ENCODE measurements at regions not wholly inside any gene's neighbourhood (a gene's known extent, or its start where the extent isn't known, plus 50 kb on each side); places are given as distances from the start of the nearest gene placed in this dataset.

- no peak for DNase-seq (ENCODE audit: low read depth in 3 of 3)
Observed at GRCh38 chr6:9614778-9615177, 800.1 kb downstream of the TFAP2A start.

GRCh38 chr6:9612489-9612888, 802.4 kb downstream of the TFAP2A start:
- DNase-seq (ENCODE audit: low read depth in 3 of 3) = no peak

GRCh38 chr6:9610620-9611415, 804.1 kb downstream of the TFAP2A start:
- no peak for DNase-seq (ENCODE audit: low read depth in 3 of 3)

DNA sequence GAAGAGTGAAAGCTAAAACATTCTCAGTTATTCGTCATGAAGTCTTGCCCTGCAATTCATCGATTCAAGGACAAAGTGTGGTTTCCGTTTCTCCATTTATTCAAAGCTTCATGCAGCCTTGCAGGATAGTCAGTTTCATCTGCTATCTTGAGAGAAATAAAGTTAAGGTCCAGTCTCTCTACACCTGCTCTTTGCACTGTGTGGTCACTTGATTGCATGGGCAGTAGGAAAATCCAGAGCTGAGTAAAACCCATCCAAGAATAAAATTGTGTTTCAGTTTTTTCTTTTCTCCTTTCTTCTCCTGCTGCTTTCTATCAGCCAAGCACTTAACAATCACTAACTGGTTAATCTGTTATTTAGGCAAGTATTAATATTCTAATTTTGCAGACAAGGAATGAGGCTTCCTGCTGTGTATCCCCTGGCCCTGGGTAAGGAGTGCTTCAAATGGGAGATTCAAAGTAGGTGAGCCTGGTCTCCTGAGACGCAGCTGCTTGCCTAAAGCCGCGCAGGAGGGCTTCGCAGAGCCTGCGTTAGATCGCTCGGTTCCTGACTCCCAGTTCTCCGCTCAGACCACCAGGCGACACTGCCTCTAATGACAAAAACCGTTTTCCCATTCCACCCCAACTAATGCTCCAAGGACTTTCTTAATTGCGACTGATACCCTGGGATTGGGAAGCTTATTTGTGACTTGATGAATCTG, 808.3 kb downstream of the TFAP2A start:
- no peak for DNase-seq (ENCODE audit: low read depth in 3 of 3)

DNA sequence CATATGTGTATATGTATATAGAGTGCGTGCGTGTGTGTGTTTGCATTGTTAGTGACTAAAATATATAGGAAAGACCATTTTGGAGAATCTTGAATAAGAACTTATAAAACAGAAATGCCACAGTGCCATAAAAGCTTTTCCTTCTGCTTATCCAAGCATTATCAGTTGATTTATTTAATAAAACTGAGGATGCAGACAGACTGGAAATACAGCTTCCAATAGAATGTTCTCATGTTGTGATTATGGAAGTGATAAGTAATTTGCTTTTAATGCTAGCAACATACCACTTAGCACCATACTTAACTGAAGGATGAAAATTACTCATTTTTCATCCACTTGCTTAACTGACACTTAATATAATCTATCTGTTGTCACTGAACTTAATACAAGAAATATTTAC, 820.1 kb downstream of the TFAP2A start:
- DNase-seq (ENCODE audit: low read depth in 3 of 3) = no peak

DNA sequence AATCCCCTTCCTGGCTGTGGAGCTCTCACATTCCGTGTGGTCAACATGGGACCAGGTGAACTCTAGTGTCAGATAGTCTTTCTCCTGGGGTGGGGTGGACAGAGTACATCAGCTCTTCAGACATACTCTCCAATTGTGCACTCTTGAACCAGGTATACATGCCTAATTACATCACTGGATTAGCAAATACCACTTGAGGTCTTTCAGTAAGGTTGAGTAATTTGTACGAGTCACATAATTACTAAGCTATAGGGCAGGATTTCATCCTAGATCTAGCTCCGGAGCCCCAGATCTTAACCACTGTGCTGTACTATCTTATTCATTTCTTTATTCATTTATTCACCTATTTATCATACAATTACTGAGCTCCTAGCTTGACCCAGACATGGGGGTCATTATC, 821.3 kb downstream of the TFAP2A start:
- no peak for DNase-seq (ENCODE audit: low read depth in 3 of 3)

DNA sequence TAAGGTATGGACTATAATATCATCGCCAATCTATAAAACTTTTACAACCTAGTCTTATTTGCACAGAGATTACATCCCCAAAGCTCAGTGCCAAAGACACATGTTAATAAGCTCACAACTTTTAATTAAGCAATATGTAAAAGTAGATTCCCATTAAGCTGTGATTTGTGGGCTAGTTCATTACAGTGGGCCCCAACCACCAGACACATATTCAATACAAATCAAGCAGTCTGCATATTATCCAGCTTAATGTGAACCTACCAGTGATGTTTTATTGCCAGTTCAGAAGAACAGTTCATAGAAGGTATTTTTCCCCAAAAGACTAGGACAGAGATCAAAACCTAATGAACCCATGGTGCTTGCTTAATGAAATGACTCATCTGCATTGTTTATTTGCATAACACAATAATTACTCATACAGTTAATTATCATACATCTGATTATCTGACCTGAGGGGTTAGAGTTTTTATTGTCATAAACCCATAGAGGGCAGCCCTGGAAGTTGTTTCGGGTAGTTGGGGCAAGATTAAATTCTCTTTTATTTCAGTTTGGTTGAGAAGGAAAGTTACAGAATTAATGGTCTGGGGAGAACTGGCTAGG, 831.0 kb downstream of the TFAP2A start:
- no peak for DNase-seq (ENCODE audit: low read depth in 3 of 3)

- no peak for DNase-seq (ENCODE audit: low read depth in 3 of 3)
Observed at GRCh38 chr6:9581155-9581554, 833.7 kb downstream of the TFAP2A start.

DNA sequence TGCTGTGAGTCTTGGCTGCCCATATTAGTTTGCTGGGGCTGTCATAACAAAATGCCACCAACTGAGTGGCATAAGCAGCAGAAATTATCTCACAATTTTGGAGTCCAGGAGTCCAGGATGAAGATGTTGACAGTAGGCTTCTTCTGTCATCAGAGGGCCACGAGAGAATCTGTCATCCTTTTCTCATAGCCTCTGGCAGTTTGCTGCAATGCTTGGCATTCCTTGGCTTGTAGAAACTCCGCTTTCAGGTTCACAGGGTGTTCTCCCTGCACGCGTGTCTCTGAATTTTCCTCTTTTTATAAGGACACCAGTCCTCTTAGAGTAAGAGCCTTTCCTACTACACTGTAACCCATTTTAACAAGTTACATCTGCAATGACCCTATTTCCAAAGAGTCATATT, 838.4 kb downstream of the TFAP2A start:
- no peak for DNase-seq (ENCODE audit: low read depth in 3 of 3)

DNA sequence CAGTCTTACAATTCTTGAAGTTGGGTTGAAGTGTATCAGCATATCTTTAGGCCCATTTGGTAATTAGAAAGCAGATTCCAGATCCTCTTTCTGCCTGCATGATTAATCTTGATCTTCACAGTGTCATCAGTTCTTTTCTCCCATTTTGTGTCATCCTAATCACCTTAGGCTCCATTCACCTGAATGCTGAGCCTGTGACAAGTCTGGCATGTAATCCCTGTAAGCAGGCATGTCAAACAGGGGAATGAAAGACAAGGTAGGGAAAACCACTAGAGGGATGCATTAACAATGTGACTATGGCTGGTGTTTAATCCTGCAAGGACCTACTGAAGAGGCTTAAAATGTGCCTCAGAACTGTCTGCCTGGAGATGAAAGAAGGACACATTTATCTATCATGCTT, 848.8 kb downstream of the TFAP2A start:
- no peak for DNase-seq (ENCODE audit: low read depth in 3 of 3)

DNA sequence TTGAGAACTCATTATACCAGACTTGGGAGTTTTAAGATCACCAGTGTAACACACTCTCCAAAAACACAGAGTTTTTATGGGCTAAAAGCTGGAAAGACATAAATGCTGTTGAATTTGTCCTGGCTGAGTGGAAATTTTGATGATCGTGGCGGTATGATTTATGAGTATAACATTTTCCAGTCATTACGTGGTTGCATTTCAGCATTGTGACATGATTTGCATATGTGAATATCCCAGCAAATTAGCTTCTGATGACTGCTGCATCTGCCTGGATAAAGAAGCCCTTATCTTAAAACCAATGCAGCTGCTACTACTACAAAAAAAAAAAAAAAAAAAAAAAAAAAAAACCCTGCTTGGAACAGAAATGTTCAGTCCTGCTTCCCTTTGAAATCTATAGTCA, 850.9 kb downstream of the TFAP2A start:
- no peak for DNase-seq (ENCODE audit: low read depth in 3 of 3)

DNA sequence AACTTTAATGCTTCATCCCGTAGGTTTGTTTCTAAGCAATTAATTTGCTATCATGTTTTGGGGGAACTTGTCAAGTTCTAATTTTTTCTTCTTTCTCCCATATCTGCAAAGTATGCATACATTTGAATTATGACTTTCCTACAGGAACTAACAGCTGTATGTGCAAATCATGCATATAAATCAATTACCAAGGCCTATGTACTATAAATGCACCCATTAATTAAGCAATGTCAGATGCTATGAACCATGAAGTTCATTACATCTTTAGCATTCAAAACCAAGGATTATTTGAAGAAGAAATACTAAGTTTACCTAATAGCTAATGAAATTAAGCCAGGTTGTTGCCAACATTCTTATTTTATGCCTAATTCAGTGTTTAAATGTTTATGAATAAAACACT, 851.3 kb downstream of the TFAP2A start:
- DNase-seq (ENCODE audit: low read depth in 3 of 3) = no peak

DNA sequence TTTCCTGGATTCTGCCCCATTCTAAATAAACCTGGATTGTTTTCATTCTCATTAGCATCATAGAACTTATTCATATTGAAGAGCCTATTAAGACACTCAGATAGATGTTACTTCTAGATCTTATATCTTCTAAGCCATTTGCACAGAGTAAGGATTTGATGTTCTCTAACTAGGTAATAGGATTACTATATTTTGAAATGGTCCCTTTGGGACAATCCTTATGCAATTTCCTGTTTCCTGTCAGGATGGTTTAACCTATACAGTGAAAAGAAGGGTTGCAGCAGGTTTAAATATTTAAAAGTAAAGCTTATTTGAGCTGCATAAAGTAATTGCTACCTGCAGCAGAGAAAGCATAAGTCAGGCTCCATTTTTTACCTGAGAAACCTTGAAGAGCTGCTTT, 860.1 kb downstream of the TFAP2A start:
- no peak for DNase-seq (ENCODE audit: low read depth in 3 of 3)

DNA sequence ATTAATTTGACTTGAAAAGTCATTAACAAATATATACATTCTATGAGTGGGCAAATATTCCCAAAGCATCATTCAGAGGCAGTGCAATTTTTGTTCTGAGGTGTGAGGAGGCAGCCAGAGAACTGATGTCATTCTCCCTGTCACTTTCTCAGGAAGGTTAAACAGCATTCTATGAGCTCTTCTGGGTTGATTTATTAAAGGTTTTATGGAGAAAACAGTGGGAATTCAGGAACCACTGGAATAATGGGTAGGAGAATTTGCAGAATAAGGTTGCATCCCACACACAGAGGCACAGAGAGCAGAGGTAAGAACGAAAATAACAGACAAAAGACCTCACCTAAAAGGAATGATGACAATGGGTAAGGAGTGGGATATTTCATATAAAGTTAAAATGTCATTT, 860.6 kb downstream of the TFAP2A start:
- DNase-seq (ENCODE audit: low read depth in 3 of 3) = no peak

GRCh38 chr6:9553002-9553401, 861.9 kb downstream of the TFAP2A start:
- no peak for DNase-seq (ENCODE audit: low read depth in 3 of 3)

GRCh38 chr6:9543649-9544048, 871.2 kb downstream of the TFAP2A start:
- no peak for DNase-seq (ENCODE audit: low read depth in 3 of 3)

DNA sequence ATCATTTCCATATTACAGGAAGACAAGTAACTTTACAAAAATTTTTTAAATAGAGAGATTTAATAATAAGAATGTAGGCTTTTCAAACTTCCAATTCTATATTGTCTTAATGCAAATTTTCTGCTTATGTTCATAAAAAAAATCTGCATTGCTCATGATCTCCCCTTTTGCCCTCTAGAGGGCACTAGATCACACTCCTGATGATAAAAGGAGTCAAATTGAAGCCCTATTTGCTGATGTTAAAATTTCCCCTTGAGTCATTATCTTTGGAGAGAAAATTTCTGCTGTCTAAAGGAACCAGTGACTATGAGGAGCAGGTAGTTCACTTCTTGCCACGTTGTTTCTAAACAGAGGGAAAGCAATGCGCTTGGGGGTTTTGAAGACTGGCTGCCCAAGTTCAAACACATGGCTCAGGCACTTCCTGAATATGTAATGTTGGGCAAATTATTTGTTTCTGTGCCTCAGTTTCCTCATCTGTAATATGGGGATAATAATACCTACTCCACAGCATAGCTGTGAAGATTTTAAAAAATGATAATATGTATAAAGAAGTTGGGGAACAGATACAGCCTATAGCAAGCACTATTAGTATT, 874.2 kb downstream of the TFAP2A start:
- DNase-seq (ENCODE audit: low read depth in 3 of 3) = no peak

GRCh38 chr6:9540126-9540525, 874.7 kb downstream of the TFAP2A start:
- DNase-seq (ENCODE audit: low read depth in 3 of 3) = no peak

GRCh38 chr6:9539231-9539755, 875.6 kb downstream of the TFAP2A start:
- no peak for DNase-seq (ENCODE audit: low read depth in 3 of 3)

- DNase-seq (ENCODE audit: low read depth in 3 of 3) = no peak
Observed at GRCh38 chr6:9537381-9537780, 877.5 kb downstream of the TFAP2A start.

- no peak for DNase-seq (ENCODE audit: low read depth in 3 of 3)
Observed at GRCh38 chr6:9535106-9535505, 879.8 kb downstream of the TFAP2A start.
